ENCODE measurements at regions not wholly inside any gene's neighbourhood (a gene's known extent, or its start where the extent isn't known, plus 50 kb on each side); places are given as distances from the start of the nearest gene placed in this dataset.

DNA sequence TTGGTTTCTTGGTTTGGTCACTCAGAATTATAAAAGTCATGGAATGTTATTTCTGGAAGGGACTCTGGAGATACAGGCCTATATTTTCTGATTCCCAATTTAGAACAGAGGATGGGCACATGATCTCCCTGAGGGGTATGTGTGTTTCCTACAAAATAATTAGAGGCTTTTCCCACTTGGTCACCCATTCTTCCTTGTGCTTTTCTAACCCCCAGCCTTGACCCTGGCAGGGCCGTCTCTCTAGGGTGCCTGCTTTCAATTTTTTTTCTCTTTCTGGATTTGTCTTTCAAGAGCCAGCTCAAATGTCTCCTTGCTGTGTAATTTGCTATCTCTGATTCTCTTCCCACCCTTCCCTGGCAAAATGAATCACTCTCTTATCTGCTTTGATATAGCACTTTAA lies 131.9 kb downstream of the HLX start:
- Mint-ChIP-seq H3K27me3 (ENCODE audit: low read depth in 3 of 3) (peaks cover 2 to 7% (median 3%) of the 10 kb centered on the region in 3 donors), H3K4me3 (no peak overlapping the region), H3K36me3 (peaks cover 0 to 3% of the 10 kb centered on the region in 2 donors), H3K9me3 (peaks cover 0 to 2% (median 0%) of the 10 kb centered on the region in 7 donors), H3K4me1 (peaks cover 23% of the 10 kb centered on the region), H3K27ac (no peak overlapping the region)
- H3K9me3 ChIP-seq (replicated peaks in 1 of 2; ENCODE audit: control insufficient read depth in 1 of 2, insufficient read depth in 1 of 2, low read length in 2 of 2), result no peaks in the 10 kb centered on the region
- H3K4me3 ChIP-seq (replicated peaks in 1 of 3; ENCODE audit: low read depth in 2 of 3, low read length in 3 of 3), result no peak overlapping the region
- no peak overlapping the region for H2AFZ ChIP-seq (ENCODE audit: insufficient read depth, low read depth, low read length, poor library complexity, severe bottlenecking)
- H4K20me1 ChIP-seq (ENCODE audit: insufficient read depth, low read length), result no peaks in the 10 kb centered on the region
- WGBS (ENCODE audit: insufficient coverage), result 100% methylated on average over 1 of the region's 1 CpG
- H3K36me3 ChIP-seq (replicated peaks in 1 of 2; ENCODE audit: control insufficient read depth in 1 of 2, insufficient read depth in 2 of 2, low read length in 2 of 2), result no peaks in the 10 kb centered on the region
- DNase-seq, result no peak
- H3K4me1 ChIP-seq (ENCODE audit: control insufficient read depth in 1 of 2, insufficient read depth in 2 of 2, low read length in 2 of 2), result peaks cover 19 to 21% of the 10 kb centered on the region in 2 donors
- no peak overlapping the region for H3K27ac ChIP-seq (ENCODE audit: low read depth in 1 of 2, low read length in 2 of 2)
- intact Hi-C loops (cut with micrococcal nuclease), result loop anchor here (5.0 to 10.0 kb wide), 2 partner anchors 54 to 61 kb away; no protein-coding TSS in a partner anchor
- no peak overlapping the region for H3K4me2 ChIP-seq (replicated peaks; ENCODE audit: extremely low read depth, low read length, poor library complexity, severe bottlenecking)
- no peaks in the 10 kb centered on the region for H3K79me2 ChIP-seq (ENCODE audit: insufficient read depth, low read length)
- no peak overlapping the region for H3K9ac ChIP-seq (ENCODE audit: insufficient read depth, low read length, poor library complexity, severe bottlenecking)
- TF ChIP-seq CTCF (IDR thresholded peaks at IDR 0.05), result no peak
- no peaks in the 10 kb centered on the region for H3K27me3 ChIP-seq (ENCODE audit: control insufficient read depth in 2 of 2, insufficient read depth in 2 of 2, low read length in 2 of 2)

GRCh38 chr1:221012120-221012519 lies 132.9 kb downstream of the HLX start:
- Histone ChIP-seq H4K20me1 (ENCODE audit: insufficient read depth, low read length) (no peaks in the 10 kb centered on the region), H3K4me1 (ENCODE audit: control insufficient read depth in 1 of 2, insufficient read depth in 2 of 2, low read length in 2 of 2) (peaks cover 25 to 31% of the 10 kb centered on the region in 2 donors), H3K27ac (ENCODE audit: low read depth in 1 of 2, low read length in 2 of 2) (no peak overlapping the region), H3K4me3 (replicated peaks in 1 of 3; ENCODE audit: low read depth in 2 of 3, low read length in 3 of 3) (no peak overlapping the region), H3K79me2 (ENCODE audit: insufficient read depth, low read length) (no peaks in the 10 kb centered on the region), H3K9ac (ENCODE audit: insufficient read depth, low read length, poor library complexity, severe bottlenecking) (no peak overlapping the region), H3K36me3 (replicated peaks in 1 of 2; ENCODE audit: control insufficient read depth in 1 of 2, insufficient read depth in 2 of 2, low read length in 2 of 2) (no peaks in the 10 kb centered on the region), H3K27me3 (ENCODE audit: control insufficient read depth in 2 of 2, insufficient read depth in 2 of 2, low read length in 2 of 2) (no peaks in the 10 kb centered on the region), H2AFZ (ENCODE audit: insufficient read depth, low read depth, low read length, poor library complexity, severe bottlenecking) (no peak overlapping the region), H3K4me2 (replicated peaks; ENCODE audit: extremely low read depth, low read length, poor library complexity, severe bottlenecking) (no peak overlapping the region), H3K9me3 (replicated peaks in 1 of 2; ENCODE audit: control insufficient read depth in 1 of 2, insufficient read depth in 1 of 2, low read length in 2 of 2) (no peaks in the 10 kb centered on the region)
- WGBS (ENCODE audit: insufficient coverage), result 98% methylated on average over 5 of the region's 5 CpGs
- no peak for DNase-seq
- H3K4me1 Mint-ChIP-seq, result peaks cover 31% of the 10 kb centered on the region
- H3K27me3 Mint-ChIP-seq (ENCODE audit: low read depth in 3 of 3), result peaks cover 2 to 7% (median 3%) of the 10 kb centered on the region in 3 donors
- peaks cover 0 to 2% (median 0%) of the 10 kb centered on the region in 7 donors for H3K9me3 Mint-ChIP-seq
- no peak overlapping the region for H3K27ac Mint-ChIP-seq
- H3K36me3 Mint-ChIP-seq, result peaks cover 0 to 3% of the 10 kb centered on the region in 2 donors
- intact Hi-C loops (cut with micrococcal nuclease), result loop anchor here (5.0 to 10.0 kb wide), 2 partner anchors 53 to 60 kb away; no protein-coding TSS in a partner anchor
- H3K4me3 Mint-ChIP-seq, result no peak overlapping the region
- TF ChIP-seq CTCF (IDR thresholded peaks at IDR 0.05), result no peak

All from CD14-positive monocyte (primary cell).